ENCODE measurements at regions not wholly inside any gene's neighbourhood (a gene's known extent, or its start where the extent isn't known, plus 50 kb on each side); places are given as distances from the start of the nearest gene placed in this dataset.

GRCh38 chr11:15810525-15810924 is 545.8 kb downstream of the SOX6 start:
- Histone ChIP-seq H3K4me3 (no peak overlapping the region), H3K36me3 (no peaks in the 10 kb centered on the region), H3K27me3 (no peaks in the 10 kb centered on the region), H3K27ac (no peak overlapping the region), H3K9me3 (no peaks in the 10 kb centered on the region), H3K4me1 (no peaks in the 10 kb centered on the region)
- intact Hi-C loops (cut with DNase I), result no loop called here
- DNase-seq, result no peak
- TF ChIP-seq CTCF (IDR thresholded peaks at IDR 0.05), result no peak
- no peak for TF ChIP-seq POLR2A (IDR thresholded peaks at IDR 0.05)
- ATAC-seq, result no peak
- 41% methylated on average over 2 of the region's 2 CpGs for WGBS (ENCODE audit: insufficient coverage, low coverage, low lambda C conversion rate, missing lambda C conversion rate)

GRCh38 chr11:15815246-15816195 is 540.8 kb downstream of the SOX6 start:
- intact Hi-C loops (cut with DNase I), result no loop called here
- no peak for ATAC-seq
- no peaks in the 10 kb centered on the region for H3K27me3 ChIP-seq

GRCh38 chr11:15816260-15816871 is 540.0 kb downstream of the SOX6 start:
- no peak overlapping the region for H3K4me3 ChIP-seq
- WGBS (ENCODE audit: insufficient coverage, low coverage, low lambda C conversion rate, missing lambda C conversion rate), result 53% methylated on average over 2 of the region's 2 CpGs
- ATAC-seq, result no peak
- intact Hi-C loops (cut with DNase I), result no loop called here
- H3K9me3 ChIP-seq, result no peaks in the 10 kb centered on the region
- TF ChIP-seq CTCF (IDR thresholded peaks at IDR 0.05), result no peak
- no peak for DNase-seq
- peaks cover 0 to 21% (median 5%) of the 10 kb centered on the region in 4 donors for H3K4me1 ChIP-seq
- H3K27me3 ChIP-seq, result no peaks in the 10 kb centered on the region
- no peak overlapping the region for H3K27ac ChIP-seq
- no peaks in the 10 kb centered on the region for H3K36me3 ChIP-seq

More at GRCh38 chr11:15815246-15816195, 540.8 kb downstream of the SOX6 start:
- Histone ChIP-seq H3K27ac (no peak overlapping the region), H3K36me3 (no peaks in the 10 kb centered on the region), H3K4me1 (peaks cover 0 to 21% (median 5%) of the 10 kb centered on the region in 4 donors), H3K4me3 (no peak overlapping the region), H3K9me3 (no peaks in the 10 kb centered on the region)
- TF ChIP-seq POLR2A (IDR thresholded peaks at IDR 0.05) (no peak), CTCF (IDR thresholded peaks at IDR 0.05) (no peak)
- WGBS (ENCODE audit: insufficient coverage, low coverage, low lambda C conversion rate, missing lambda C conversion rate), result 66% methylated on average over 4 of the region's 4 CpGs
- no peak for DNase-seq

GRCh38 chr11:15817001-15817400 is 539.3 kb downstream of the SOX6 start:
- H3K4me3 ChIP-seq, result no peak overlapping the region
- H3K36me3 ChIP-seq, result no peaks in the 10 kb centered on the region
- H3K27me3 ChIP-seq, result no peaks in the 10 kb centered on the region
- intact Hi-C loops (cut with DNase I), result no loop called here
- ATAC-seq (no peak), DNase-seq (no peak)
- WGBS (ENCODE audit: insufficient coverage, low coverage, low lambda C conversion rate, missing lambda C conversion rate), result 96% methylated on average over 4 of the region's 5 CpGs
- no peak overlapping the region for H3K27ac ChIP-seq
- TF ChIP-seq POLR2A (IDR thresholded peaks at IDR 0.05) (no peak), CTCF (IDR thresholded peaks at IDR 0.05) (no peak)
- H3K9me3 ChIP-seq, result no peaks in the 10 kb centered on the region
- H3K4me1 ChIP-seq, result peaks cover 0 to 21% (median 5%) of the 10 kb centered on the region in 4 donors

All from right lobe of liver (tissue), 6 donors.